ENCODE measurements at regions not wholly inside any gene's neighbourhood (a gene's known extent, or its start where the extent isn't known, plus 50 kb on each side); places are given as distances from the start of the nearest gene placed in this dataset.

- CTCF ChIA-PET (ENCODE audit: low intra/inter-chr PET ratio) = no interaction called here
- ATAC-seq = no peak
- TF ChIP-seq AFF4 (CRISPR knock-in tag; IDR thresholded peaks at IDR 0.05) = no peak
- TF ChIP-seq ZNF511 (CRISPR knock-in tag; IDR thresholded peaks at IDR 0.05) = no peak
- TF ChIP-seq BCOR (IDR thresholded peaks at IDR 0.05) = peak; percentile 57
- TF ChIP-seq ILK (tag; IDR thresholded peaks at IDR 0.05; ENCODE audit: borderline replicate concordance, low read depth) = no peak
- no peak for TF ChIP-seq HDAC3 (IDR thresholded peaks at IDR 0.05; ENCODE audit: borderline replicate concordance, partially characterized antibody)
- no peak for TF ChIP-seq ARID2 (IDR thresholded peaks at IDR 0.05)
- TF ChIP-seq E4F1 (CRISPR knock-in tag; IDR thresholded peaks at IDR 0.05; ENCODE audit: borderline replicate concordance) = no peak
- no peak for TF ChIP-seq ASH1L (IDR thresholded peaks at IDR 0.05; ENCODE audit: borderline replicate concordance, low read depth, partially characterized antibody)
- no peak for TF ChIP-seq RBM22 (IDR thresholded peaks at IDR 0.05; ENCODE audit: low read depth, low read length, poor library complexity, severe bottlenecking)
- TF ChIP-seq POLR2H (tag; IDR thresholded peaks at IDR 0.05; ENCODE audit: low read depth) = no peak
- peak; percentile 92 for TF ChIP-seq RBM25 (IDR thresholded peaks at IDR 0.05; ENCODE audit: low read depth, low read length, severe bottlenecking)
- no peak for TF ChIP-seq ZNF184 (CRISPR knock-in tag; IDR thresholded peaks at IDR 0.05)
- TF ChIP-seq MAFG (tag; conservative IDR thresholded peaks at IDR 0.05) = no peak
- TF ChIP-seq EP400 (IDR thresholded peaks at IDR 0.05) = no peak
- no peak for TF ChIP-seq PURB (CRISPR knock-in tag; IDR thresholded peaks at IDR 0.05; ENCODE audit: low read depth)
Observed at GRCh38 chr15:70179309-70179892, 81.7 kb upstream of the TLE3 start.

More at GRCh38 chr15:70179309-70179892, 81.7 kb upstream of the TLE3 start:
- Histone ChIP-seq H3K4me1 (replicated peaks in 1 of 2; ENCODE audit: control insufficient read depth in 2 of 2, insufficient read depth in 2 of 2, low read length in 2 of 2) (peaks cover 0 to 2% of the 10 kb centered on the region in 2 experiments; a peak in 2 of 5 replicates), H4K20me1 (replicated peaks; ENCODE audit: control insufficient read depth, insufficient read depth, low read length) (peaks cover 3% of the 10 kb centered on the region; the same call in 1 of the 2 replicates), H3K9me3 (replicated peaks; ENCODE audit: control insufficient read depth, insufficient read depth, low read depth, low read length) (no peaks in the 10 kb centered on the region), H3K27ac (ENCODE audit: extremely low read depth, low read depth, low read length) (no peak overlapping the region), H3K4me2 (ENCODE audit: insufficient read depth, low read length) (no peak overlapping the region), H2AFZ (ENCODE audit: low read depth, low read length) (no peak overlapping the region), H3K27me3 (ENCODE audit: control insufficient read depth in 2 of 2, insufficient read depth in 2 of 2, low read length in 2 of 2) (peaks cover 0 to 13% of the 10 kb centered on the region in 2 experiments; a peak in 2 of 5 replicates), H3K79me2 (ENCODE audit: control insufficient read depth, insufficient read depth, low read length) (no peaks in the 10 kb centered on the region), H3K9me1 (ENCODE audit: control insufficient read depth, insufficient read depth, low read length) (no peaks in the 10 kb centered on the region), H3K36me3 (ENCODE audit: control insufficient read depth, insufficient read depth, low read length) (no peaks in the 10 kb centered on the region), H3K9ac (ENCODE audit: insufficient read depth in 1 of 2, low read depth in 2 of 2, low read length in 2 of 2) (no peak overlapping the region), H3K4me3 (no peak overlapping the region)
- DNase-seq (ENCODE audit: extremely low read depth in 1 of 4, low spot score in 3 of 4) (no peak), FAIRE-seq (no peak)
- POLR2A ChIA-PET = interaction anchor here (1.1 kb wide), 1 partner anchor 12 kb away, joined by 3 read pairs; no protein-coding TSS in a partner anchor
- no TSS peak for BruUV-seq (replicated peaks)
- in situ Hi-C loops (cut with MboI) (no loop called here), intact Hi-C loops (cut with micrococcal nuclease) (no loop called here)
- WGBS (ENCODE audit: insufficient coverage, low coverage, missing lambda C conversion rate) = 0% methylated on average over 1 of the region's 1 CpG
